CD8-positive, alpha-beta memory T cell (primary cell): ENCODE measurements at regions not wholly inside any gene's neighbourhood (a gene's known extent, or its start where the extent isn't known, plus 50 kb on each side); places are given as distances from the start of the nearest gene placed in this dataset.

Experiments
- CTCF ChIA-PET: fragments of 350-600 bp; sonication (Branson Sonifier 250); formaldehyde crosslinking; loops from one replicate; lab custom pipeline; 2021; ENCODE audit warnings: antibody characterized with exemption; lab: Charles Lee
- POLR2A ChIA-PET: fragments of 350-600 bp; sonication (Branson Sonifier 250); formaldehyde crosslinking; loops from one replicate; lab custom pipeline; 2021; ENCODE audit warnings: antibody characterized with exemption; lab: Charles Lee
- DNase-seq, 5 donors: peaks; one replicate each; pipeline versions ENCODE4 v3.0.0 to v3.0.0-alpha.2; 2020 to 2022; ENCODE audit warnings: mixed read lengths in 1 of 5
- H3K27ac ChIP-seq: one replicate; pipeline ENCODE4 v1.7.0; 2013; ENCODE audit warnings: low read depth, mild to moderate bottlenecking, low read length, moderate library complexity
- H3K27me3 ChIP-seq: 2 replicates; pipeline ENCODE4 v1.7.0; 2013; ENCODE audit warnings: low read length, mild to moderate bottlenecking; ENCODE audit not compliant: insufficient read depth, poor library complexity, severe bottlenecking
- H3K36me3 ChIP-seq: 2 replicates; pipeline ENCODE4 v1.7.0; 2013; ENCODE audit warnings: mild to moderate bottlenecking, low read length, moderate library complexity; ENCODE audit not compliant: insufficient read depth
- H3K4me1 ChIP-seq: 2 replicates; pipeline ENCODE4 v1.7.0; 2013; ENCODE audit warnings: mild to moderate bottlenecking, low read length, moderate library complexity; ENCODE audit not compliant: insufficient read depth
- H3K4me3 ChIP-seq: 2 replicates; pipeline ENCODE4 v1.7.0; 2013; ENCODE audit warnings: mild to moderate bottlenecking, low read length
- H3K9me3 ChIP-seq: 2 replicates; pipeline ENCODE4 v1.7.0; 2013; ENCODE audit warnings: mild to moderate bottlenecking, low read length
- H3K27ac Mint-ChIP-seq, 8 donors: one replicate each; pipeline ENCODE4 v1.8.0; 2020 to 2021; ENCODE audit warnings: mixed read lengths in 8 of 8, mild to moderate bottlenecking in 6 of 8, inconsistent platforms in 3 of 8, moderate library complexity in 3 of 8
- H3K27me3 Mint-ChIP-seq, 2 donors: one replicate each; pipeline ENCODE4 v1.8.0; 2020 to 2021; ENCODE audit warnings: mixed read lengths in 2 of 2, mild to moderate bottlenecking in 1 of 2, moderate library complexity in 1 of 2
- H3K36me3 Mint-ChIP-seq, 3 donors: one replicate each; pipeline ENCODE4 v1.8.0; 2020 to 2021; ENCODE audit warnings: mixed read lengths in 3 of 3, inconsistent platforms in 1 of 3, mild to moderate bottlenecking in 1 of 3
- H3K4me1 Mint-ChIP-seq, 3 donors: one replicate each; pipeline ENCODE4 v1.8.0; 2020 to 2021; ENCODE audit warnings: mixed read lengths in 3 of 3, inconsistent platforms in 1 of 3, mild to moderate bottlenecking in 1 of 3
- H3K4me3 Mint-ChIP-seq, 7 donors: one replicate each; pipeline ENCODE4 v1.8.0; 2020 to 2021; ENCODE audit warnings: mixed read lengths in 7 of 7, mild to moderate bottlenecking in 6 of 7, moderate library complexity in 4 of 7, inconsistent platforms in 2 of 7
- H3K9me3 Mint-ChIP-seq, 5 donors: one replicate each; pipeline ENCODE4 v1.8.0; 2020 to 2022; ENCODE audit warnings: mixed read lengths in 5 of 5, mild to moderate bottlenecking in 3 of 5, moderate library complexity in 2 of 5, inconsistent platforms in 1 of 5

GRCh38 chr9:119088002-119088547, 281.2 kb downstream of the BRINP1 start:
- Mint-ChIP-seq H3K4me3 (no peak overlapping the region), H3K27ac (no peak overlapping the region), H3K36me3 (no peaks in the 10 kb centered on the region), H3K9me3 (peaks cover 0 to 17% (median 2%) of the 10 kb centered on the region in 5 donors), H3K4me1 (no peaks in the 10 kb centered on the region), H3K27me3 (no peaks in the 10 kb centered on the region)
- H3K27me3 ChIP-seq = no peaks in the 10 kb centered on the region
- H3K9me3 ChIP-seq = no peaks in the 10 kb centered on the region
- ChIA-PET POLR2A (no interaction called here), CTCF (no interaction called here)
- no peak overlapping the region for H3K4me3 ChIP-seq
- no peak for DNase-seq
- H3K4me1 ChIP-seq = no peaks in the 10 kb centered on the region
- H3K27ac ChIP-seq = no peak overlapping the region
- no peaks in the 10 kb centered on the region for H3K36me3 ChIP-seq

- no peak for DNase-seq
- Histone ChIP-seq H3K36me3 (no peaks in the 10 kb centered on the region), H3K4me3 (no peak overlapping the region), H3K27me3 (no peaks in the 10 kb centered on the region), H3K27ac (no peak overlapping the region), H3K4me1 (no peaks in the 10 kb centered on the region), H3K9me3 (no peaks in the 10 kb centered on the region)
- Mint-ChIP-seq H3K9me3 (peaks cover 0 to 12% (median 0%) of the 10 kb centered on the region in 5 donors), H3K4me3 (no peak overlapping the region), H3K27me3 (no peaks in the 10 kb centered on the region), H3K36me3 (no peaks in the 10 kb centered on the region), H3K27ac (peak overlapping the region in 1 of 8 donors; percentile 21), H3K4me1 (no peaks in the 10 kb centered on the region)
- CTCF ChIA-PET = no interaction called here
- POLR2A ChIA-PET = no interaction called here
Observed at GRCh38 chr9:119091074-119091473, 278.2 kb downstream of the BRINP1 start.

DNA sequence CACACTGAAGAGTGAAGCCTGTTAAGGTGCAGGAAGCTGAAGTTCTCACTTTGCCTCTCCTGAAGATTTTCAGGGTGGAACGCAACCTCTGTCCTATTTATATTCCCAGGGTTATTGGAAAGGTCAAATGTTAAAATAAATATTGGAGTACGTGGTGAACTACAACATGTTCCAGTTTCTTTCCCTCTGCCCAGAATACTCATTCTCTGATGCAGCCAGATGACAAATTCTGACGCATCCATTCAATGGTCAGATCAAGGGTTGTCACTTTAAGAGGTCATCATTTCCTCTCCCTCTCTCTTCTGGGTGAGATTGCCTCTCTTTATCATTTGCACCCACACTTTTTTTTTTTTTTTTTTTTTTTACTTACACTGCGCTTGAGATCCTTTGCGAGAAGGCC, 277.1 kb downstream of the BRINP1 start:
- no peak overlapping the region for H3K27ac ChIP-seq
- H3K4me1 ChIP-seq = no peaks in the 10 kb centered on the region
- POLR2A ChIA-PET = no interaction called here
- no peaks in the 10 kb centered on the region for H3K36me3 ChIP-seq
- Mint-ChIP-seq H3K4me3 (no peak overlapping the region), H3K9me3 (peaks cover 0 to 10% (median 0%) of the 10 kb centered on the region in 5 donors), H3K27me3 (no peaks in the 10 kb centered on the region), H3K27ac (no peak overlapping the region), H3K4me1 (no peaks in the 10 kb centered on the region), H3K36me3 (no peaks in the 10 kb centered on the region)
- H3K27me3 ChIP-seq = no peaks in the 10 kb centered on the region
- no peak overlapping the region for H3K4me3 ChIP-seq
- DNase-seq = no peak
- CTCF ChIA-PET = no interaction called here
- no peaks in the 10 kb centered on the region for H3K9me3 ChIP-seq

GRCh38 chr9:119094086-119094485, 275.1 kb downstream of the BRINP1 start:
- POLR2A ChIA-PET = no interaction called here
- CTCF ChIA-PET = no interaction called here
- Histone ChIP-seq H3K27ac (no peak overlapping the region), H3K27me3 (no peaks in the 10 kb centered on the region), H3K4me3 (no peak overlapping the region), H3K4me1 (no peaks in the 10 kb centered on the region), H3K9me3 (no peaks in the 10 kb centered on the region), H3K36me3 (no peaks in the 10 kb centered on the region)
- peaks cover 0 to 5% (median 0%) of the 10 kb centered on the region in 5 donors for H3K9me3 Mint-ChIP-seq
- no peak for DNase-seq
- H3K36me3 Mint-ChIP-seq = no peaks in the 10 kb centered on the region
- H3K27ac Mint-ChIP-seq = no peak overlapping the region
- no peaks in the 10 kb centered on the region for H3K27me3 Mint-ChIP-seq
- no peaks in the 10 kb centered on the region for H3K4me1 Mint-ChIP-seq
- no peak overlapping the region for H3K4me3 Mint-ChIP-seq

DNA sequence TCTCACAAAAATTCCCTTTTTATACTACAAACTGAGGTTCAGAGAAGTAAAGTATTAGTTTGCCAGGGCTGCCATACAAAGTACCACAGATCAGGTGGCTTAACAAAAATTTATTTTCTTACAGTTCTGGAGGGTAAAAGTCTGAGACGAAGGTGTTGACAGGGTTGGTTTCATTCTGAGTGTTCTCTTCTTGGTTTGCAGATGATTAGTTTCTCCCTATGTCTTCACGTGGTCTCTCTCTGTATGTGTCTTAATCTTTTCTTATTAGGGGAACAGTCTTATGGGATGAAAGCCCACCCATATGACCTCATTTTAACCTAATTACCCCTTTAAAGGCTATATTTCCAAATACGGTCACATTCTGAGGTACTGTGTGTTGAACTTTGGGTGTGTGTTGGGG, 274.2 kb downstream of the BRINP1 start:
- Mint-ChIP-seq H3K4me1 (no peaks in the 10 kb centered on the region), H3K27me3 (no peaks in the 10 kb centered on the region), H3K4me3 (no peak overlapping the region), H3K27ac (no peak overlapping the region), H3K36me3 (no peaks in the 10 kb centered on the region), H3K9me3 (peaks cover 0 to 5% (median 0%) of the 10 kb centered on the region in 5 donors)
- POLR2A ChIA-PET = no interaction called here
- no peaks in the 10 kb centered on the region for H3K9me3 ChIP-seq
- no peaks in the 10 kb centered on the region for H3K27me3 ChIP-seq
- no peaks in the 10 kb centered on the region for H3K4me1 ChIP-seq
- H3K4me3 ChIP-seq = no peak overlapping the region
- CTCF ChIA-PET = no interaction called here
- no peak for DNase-seq
- no peak overlapping the region for H3K27ac ChIP-seq
- no peaks in the 10 kb centered on the region for H3K36me3 ChIP-seq

GRCh38 chr9:119101048-119101447, 268.2 kb downstream of the BRINP1 start:
- no peak overlapping the region for H3K27ac ChIP-seq
- H3K36me3 ChIP-seq = no peaks in the 10 kb centered on the region
- Mint-ChIP-seq H3K27me3 (no peaks in the 10 kb centered on the region), H3K4me3 (no peak overlapping the region), H3K4me1 (no peaks in the 10 kb centered on the region), H3K27ac (no peak overlapping the region), H3K9me3 (peaks cover 0 to 3% (median 0%) of the 10 kb centered on the region in 5 donors), H3K36me3 (no peaks in the 10 kb centered on the region)
- no peaks in the 10 kb centered on the region for H3K4me1 ChIP-seq
- no peaks in the 10 kb centered on the region for H3K27me3 ChIP-seq
- H3K4me3 ChIP-seq = no peak overlapping the region
- POLR2A ChIA-PET = no interaction called here
- no peaks in the 10 kb centered on the region for H3K9me3 ChIP-seq
- DNase-seq = no peak
- CTCF ChIA-PET = no interaction called here

- ChIA-PET POLR2A (no interaction called here), CTCF (no interaction called here)
- Histone ChIP-seq H3K36me3 (no peaks in the 10 kb centered on the region), H3K4me3 (no peak overlapping the region), H3K27ac (no peak overlapping the region), H3K27me3 (no peaks in the 10 kb centered on the region), H3K4me1 (no peaks in the 10 kb centered on the region), H3K9me3 (no peaks in the 10 kb centered on the region)
- no peaks in the 10 kb centered on the region for H3K4me1 Mint-ChIP-seq
- H3K27me3 Mint-ChIP-seq = no peaks in the 10 kb centered on the region
- H3K9me3 Mint-ChIP-seq = peaks cover 1 to 9% (median 4%) of the 10 kb centered on the region in 5 donors
- no peaks in the 10 kb centered on the region for H3K36me3 Mint-ChIP-seq
- no peak overlapping the region for H3K4me3 Mint-ChIP-seq
- no peak overlapping the region for H3K27ac Mint-ChIP-seq
- no peak for DNase-seq
Observed at GRCh38 chr9:119114681-119115080, 254.6 kb downstream of the BRINP1 start.
